H1 (cell line): ENCODE measurements at regions not wholly inside any gene's neighbourhood (a gene's known extent, or its start where the extent isn't known, plus 50 kb on each side); places are given as distances from the start of the nearest gene placed in this dataset.

Experiments
- CTCF ChIA-PET: fragments of 300-600 bp; sonication (Branson Sonifier 250); formaldehyde crosslinking; loops from one replicate; lab custom pipeline; 2021; ENCODE audit not compliant: partially characterized antibody; lab: Charles Lee
- POLR2A ChIA-PET: fragments of 300-600 bp; sonication (Branson Sonifier 250); formaldehyde crosslinking; loops from one replicate; lab custom pipeline; 2021; ENCODE audit warnings: inconsistent platforms; ENCODE audit not compliant: partially characterized antibody; lab: Charles Lee
- DNase-seq, 2 experiments: peaks; one replicate each; pipeline versions ENCODE4 v3.0.0 to v3.0.0-alpha.2; 2010 to 2022; ENCODE audit warnings: low spot score in 2 of 2, low read depth in 1 of 2, mixed read lengths in 1 of 2
- FAIRE-seq: peaks from 2 replicates; lab custom pipeline; 2011; peaks lifted over from hg19 to GRCh38; lab: Jason Lieb, UNC
- H2AFZ ChIP-seq: 2 replicates; pipeline ENCODE4 v1.8.1; 2012; ENCODE audit warnings: low read length, inconsistent platforms
- H2AK5ac ChIP-seq: 2 replicates; pipeline ENCODE4 v1.6.1; 2013; ENCODE audit warnings: low read depth, low read length
- H2BK120ac ChIP-seq: replicated peaks from 2 replicates; pipeline ENCODE3; 2013; ENCODE audit warnings: low read depth, low read length, inconsistent platforms
- H2BK12ac ChIP-seq: 2 replicates; pipeline ENCODE4 v1.6.1; 2013; ENCODE audit warnings: low read depth, low read length
- H2BK15ac ChIP-seq: 2 replicates; pipeline ENCODE4 v1.6.1; 2013; ENCODE audit warnings: low read length
- H2BK20ac ChIP-seq: 2 replicates; pipeline ENCODE4 v1.6.1; 2013; ENCODE audit warnings: low read length
- H2BK5ac ChIP-seq: 2 replicates; pipeline ENCODE4 v1.6.1; 2013; ENCODE audit warnings: low read depth, low read length
- H3K14ac ChIP-seq: 2 replicates; pipeline ENCODE4 v1.6.1; 2013; ENCODE audit warnings: inconsistent platforms; ENCODE audit not compliant: insufficient read length
- H3K18ac ChIP-seq: 2 replicates; pipeline ENCODE4 v1.6.1; 2013; ENCODE audit warnings: low read length; ENCODE audit errors: extremely low read depth
- H3K23ac ChIP-seq: 2 replicates; pipeline ENCODE4 v1.6.1; 2013; ENCODE audit warnings: inconsistent platforms; ENCODE audit not compliant: insufficient read length
- H3K23me2 ChIP-seq: 2 replicates; pipeline ENCODE4 v1.6.1; 2013; ENCODE audit warnings: low read depth, low read length
- H3K27ac ChIP-seq: 2 replicates; pipeline ENCODE4 v1.6.1; 2011; ENCODE audit warnings: low read depth, low read length, inconsistent platforms
- H3K27me3 ChIP-seq, 4 experiments: replicated peaks in 1 of 4; 1 replicate in 1 of 4; 2 replicates in 3 of 4; pipeline versions ENCODE4 v1.6.1 to v1.8.1; 2011 to 2013; ENCODE audit warnings: low read length in 3 of 4, mild to moderate bottlenecking in 3 of 4, inconsistent platforms in 2 of 4, mixed read lengths in 2 of 4, moderate library complexity in 1 of 4; ENCODE audit not compliant: control insufficient read depth in 3 of 4, insufficient read depth in 3 of 4; ENCODE audit errors: extremely low read depth in 1 of 4
- H3K36me3 ChIP-seq, 4 experiments: 2 replicates each; pipeline versions ENCODE4 v1.6.1 to v1.8.1; 2011 to 2013; ENCODE audit warnings: mild to moderate bottlenecking in 4 of 4, low read length in 3 of 4, moderate library complexity in 2 of 4, control low read depth in 1 of 4, inconsistent platforms in 1 of 4; ENCODE audit not compliant: insufficient read depth in 4 of 4, control insufficient read depth in 2 of 4
- H3K4ac ChIP-seq: replicated peaks from 2 replicates; pipeline ENCODE3; 2013; ENCODE audit warnings: low read length, low read depth, mixed read lengths, inconsistent platforms; ENCODE audit not compliant: insufficient read length
- H3K4me1 ChIP-seq, 4 experiments: replicated peaks in 1 of 4; 1 replicate in 1 of 4; 2 replicates in 3 of 4; pipeline versions ENCODE4 v1.6.1 to v1.8.1; 2011 to 2013; ENCODE audit warnings: low read length in 3 of 4, inconsistent platforms in 2 of 4, mixed read lengths in 1 of 4; ENCODE audit not compliant: insufficient read depth in 4 of 4, control insufficient read depth in 3 of 4
- H3K4me2 ChIP-seq, 2 experiments: 2 replicates each; pipeline versions ENCODE4 v1.6.1 to v1.8.1; 2011 to 2013; ENCODE audit warnings: low read depth in 2 of 2, low read length in 2 of 2, control low read depth in 1 of 2, inconsistent platforms in 1 of 2, mild to moderate bottlenecking in 1 of 2; ENCODE audit not compliant: insufficient read depth in 1 of 2
- H3K4me3 ChIP-seq, 4 experiments: fragments of 200-600, 300-600 bp in 1 of 4; sonication (generic), shearing (Covaris generic), sonication (Bioruptor Twin) in 1 of 4; 2 replicates each; pipeline versions ENCODE4 v1.5.1 to v1.8.1; 2011 to 2016; ENCODE audit warnings: low read length in 4 of 4, low read depth in 3 of 4, control low read depth in 2 of 4, inconsistent platforms in 2 of 4, mild to moderate bottlenecking in 2 of 4, mixed read lengths in 1 of 4, moderate library complexity in 1 of 4; ENCODE audit not compliant: insufficient read depth in 2 of 4; ENCODE audit errors: extremely low read depth in 1 of 4
- H3K56ac ChIP-seq: replicated peaks from 2 replicates; pipeline ENCODE3; 2013; ENCODE audit warnings: low read depth, mild to moderate bottlenecking, mixed read lengths, low read length, inconsistent platforms; ENCODE audit not compliant: insufficient read length
- H3K79me1 ChIP-seq: 2 replicates; pipeline ENCODE4 v1.6.1; 2013; ENCODE audit warnings: low read depth, low read length, control low read depth
- H3K79me2 ChIP-seq, 2 experiments: 2 replicates each; pipeline versions ENCODE4 v1.6.1 to v1.8.1; 2012 to 2013; ENCODE audit warnings: low read length in 2 of 2, mild to moderate bottlenecking in 2 of 2, inconsistent platforms in 1 of 2; ENCODE audit not compliant: insufficient read depth in 2 of 2, control insufficient read depth in 1 of 2
- H3K9ac ChIP-seq, 4 experiments: replicated peaks in 1 of 4; 1 replicate in 1 of 4; 2 replicates in 3 of 4; pipeline versions ENCODE4 v1.6.1 to v1.8.1; 2011 to 2013; ENCODE audit warnings: low read depth in 3 of 4, low read length in 3 of 4, control low read depth in 2 of 4, mild to moderate bottlenecking in 2 of 4, moderate library complexity in 2 of 4, inconsistent platforms in 1 of 4; ENCODE audit errors: extremely low read depth in 1 of 4
- H3K9me3 ChIP-seq, 2 experiments: 2 replicates each; pipeline versions ENCODE4 v1.6.1 to v1.8.1; 2012 to 2013; ENCODE audit warnings: mild to moderate bottlenecking in 2 of 2, moderate library complexity in 2 of 2, control low read depth in 1 of 2, inconsistent platforms in 1 of 2, low read depth in 1 of 2, low read length in 1 of 2, mixed read lengths in 1 of 2; ENCODE audit not compliant: insufficient read depth in 2 of 2
- H4K20me1 ChIP-seq, 2 experiments: replicated peaks in 1 of 2; 2 replicates each; pipeline versions ENCODE3 to v1.8.1; 2011 to 2013; ENCODE audit warnings: inconsistent platforms in 2 of 2, low read length in 2 of 2, mild to moderate bottlenecking in 1 of 2; ENCODE audit not compliant: insufficient read depth in 2 of 2, control insufficient read depth in 1 of 2
- H4K5ac ChIP-seq: 2 replicates; pipeline ENCODE4 v1.6.1; 2013; ENCODE audit warnings: low read length, low read depth, mixed read lengths, inconsistent platforms; ENCODE audit not compliant: insufficient read length
- H4K8ac ChIP-seq: 2 replicates; pipeline ENCODE4 v1.8.0; 2013; ENCODE audit warnings: mild to moderate bottlenecking, moderate library complexity, low read length, inconsistent platforms; ENCODE audit not compliant: insufficient read depth; ENCODE audit errors: extremely low read depth
- H4K91ac ChIP-seq: replicated peaks from 2 replicates; pipeline ENCODE3; 2013; ENCODE audit warnings: low read length, mixed read lengths, inconsistent platforms; ENCODE audit not compliant: insufficient read length
- ASH2L ChIP-seq: fragments of 200-600, 300-600 bp; sonication (generic); IDR thresholded peaks from one replicate; pipeline ENCODE4 v1.7.1; 2017; ENCODE audit warnings: low read length
- CBX8 ChIP-seq: fragments of 300-800, 300-1000 bp; sonication (generic); IDR thresholded peaks from 2 replicates; pipeline ENCODE4 v1.7.1; 2016; ENCODE audit warnings: low read depth, low read length, borderline replicate concordance
- EP300 ChIP-seq, 2 experiments: IDR thresholded peaks; 1 replicate in 1 of 2; 2 replicates in 1 of 2; pipeline ENCODE4 v1.6.1; 2011 to 2012; ENCODE audit warnings: low read depth in 2 of 2, low read length in 2 of 2, mild to moderate bottlenecking in 2 of 2, borderline replicate concordance in 1 of 2, inconsistent platforms in 1 of 2, moderate library complexity in 1 of 2
- GTF2F1 ChIP-seq: IDR thresholded peaks from 2 replicates; pipeline ENCODE4 v1.6.1; 2012; ENCODE audit warnings: low read depth, low read length, improper control_type of control experiment, borderline replicate concordance
- KDM5A ChIP-seq: fragments of 200-600 bp; IDR thresholded peaks from 2 replicates; pipeline ENCODE4 v1.7.1; 2012; ENCODE audit warnings: mild to moderate bottlenecking, low read length, inconsistent platforms, mixed read lengths
- NRF1 ChIP-seq: IDR thresholded peaks from 2 replicates; pipeline ENCODE4 v1.6.1; 2011; ENCODE audit warnings: mild to moderate bottlenecking, low read depth, low read length, improper control_type of control experiment
- SIN3A ChIP-seq, 2 experiments: IDR thresholded peaks in 1 of 2; conservative IDR thresholded peaks in 1 of 2; 2 replicates each; pipeline ENCODE4 v1.6.1; 2011 to 2012; ENCODE audit warnings: low read length in 2 of 2, improper control_type of control experiment in 1 of 2, low read depth in 1 of 2, mild to moderate bottlenecking in 1 of 2
- TAF7 ChIP-seq: optimal IDR thresholded peaks from 2 replicates; pipeline ENCODE3; 2011; ENCODE audit warnings: low read depth, mild to moderate bottlenecking, inconsistent platforms, low read length, moderate library complexity, borderline replicate concordance
- TBP ChIP-seq: IDR thresholded peaks from 2 replicates; pipeline ENCODE4 v1.6.1; 2011; ENCODE audit warnings: low read depth, low read length, improper control_type of control experiment
- WGBS, 2 experiments: shearing (Covaris generic) in 1 of 2; methylation state at CpG; one replicate each; pipeline versions ENCODE4 v1.1.6 to v1.1.7; 2013 to 2015; ENCODE audit warnings: low lambda C conversion rate in 2 of 2, mixed read lengths in 2 of 2, inconsistent platforms in 1 of 2, low coverage in 1 of 2, missing lambda C conversion rate in 1 of 2; ENCODE audit not compliant: insufficient replicate concordance in 2 of 2, insufficient coverage in 1 of 2, insufficient read length in 1 of 2; ENCODE audit errors: extremely low coverage in 1 of 2, missing lambda C conversion rate in 1 of 2; 5-methylcytosine and 5-hydroxymethylcytosine counted together
- TF ChIP-seq, protein P1 (sequence below): IDR thresholded peaks from 2 replicates; pipeline ENCODE4 v1.6.1; 2012; ENCODE audit warnings: low read length, inconsistent platforms

DNA sequence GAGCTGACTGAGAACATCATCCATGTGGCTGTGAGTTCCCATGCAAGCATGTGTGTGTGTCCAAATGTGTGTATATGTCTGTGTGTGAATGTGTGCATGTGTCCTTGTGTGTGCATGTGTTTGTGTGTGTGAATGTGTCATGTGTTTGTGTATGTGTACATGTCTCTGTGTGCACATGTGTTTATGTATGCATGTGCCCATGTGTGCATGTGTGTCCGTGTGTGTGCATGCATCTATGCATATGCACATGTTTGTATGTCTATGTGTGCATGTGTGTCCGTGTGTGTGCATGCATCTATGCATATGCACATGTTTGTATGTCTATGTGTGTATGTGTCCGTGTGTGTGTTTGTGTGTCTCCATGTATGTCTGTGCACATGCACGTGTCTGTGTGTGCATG is 99.7 kb downstream of the LBH start:
- Histone ChIP-seq H3K23me2 (peaks cover 6% of the 10 kb centered on the region), H3K9ac (no peak overlapping the region), H3K56ac (no peak overlapping the region), H2BK120ac (no peak overlapping the region), H3K4me3 (no peak overlapping the region), H3K27ac (no peak overlapping the region), H2BK15ac (no peak overlapping the region), H3K4ac (no peak overlapping the region), H3K27me3 (no peaks in the 10 kb centered on the region), H4K91ac (no peak overlapping the region), H3K18ac (no peak overlapping the region), H3K36me3 (no peaks in the 10 kb centered on the region), H4K5ac (no peak overlapping the region), H2AFZ (no peak overlapping the region), H2AK5ac (peak overlapping the region; percentile 77; the same call in 1 of the 2 replicates), H3K79me1 (no peaks in the 10 kb centered on the region), H3K23ac (no peak overlapping the region), H2BK5ac (no peak overlapping the region; the same call in 1 of the 2 replicates), H4K20me1 (peaks cover 0 to 3% of the 10 kb centered on the region in 2 experiments)
- 90% methylated on average over 4 of the region's 4 CpGs; no CpG with 5 or more reads in 1 of the 2 experiments for WGBS, 2 experiments
- DNase-seq (no peak), FAIRE-seq (no peak)
- POLR2A ChIA-PET: no interaction called here
- no peak for TF ChIP-seq TBP
- no peak for TF ChIP-seq NRF1
- TF ChIP-seq KDM5A: no peak
- no peak for TF ChIP-seq ASH2L
- TF ChIP-seq GTF2F1: no peak
- TF ChIP-seq SIN3A (conservative IDR thresholded peaks at IDR 0.05 in 1 of 2, IDR thresholded peaks at IDR 0.05 in 1 of 2; ENCODE audit: low read depth in 1 of 2, low read length in 2 of 2): no peak
- TF ChIP-seq, protein P1, sequence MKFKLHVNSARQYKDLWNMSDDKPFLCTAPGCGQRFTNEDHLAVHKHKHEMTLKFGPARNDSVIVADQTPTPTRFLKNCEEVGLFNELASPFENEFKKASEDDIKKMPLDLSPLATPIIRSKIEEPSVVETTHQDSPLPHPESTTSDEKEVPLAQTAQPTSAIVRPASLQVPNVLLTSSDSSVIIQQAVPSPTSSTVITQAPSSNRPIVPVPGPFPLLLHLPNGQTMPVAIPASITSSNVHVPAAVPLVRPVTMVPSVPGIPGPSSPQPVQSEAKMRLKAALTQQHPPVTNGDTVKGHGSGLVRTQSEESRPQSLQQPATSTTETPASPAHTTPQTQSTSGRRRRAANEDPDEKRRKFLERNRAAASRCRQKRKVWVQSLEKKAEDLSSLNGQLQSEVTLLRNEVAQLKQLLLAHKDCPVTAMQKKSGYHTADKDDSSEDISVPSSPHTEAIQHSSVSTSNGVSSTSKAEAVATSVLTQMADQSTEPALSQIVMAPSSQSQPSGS: no peak
- TF ChIP-seq CBX8: no peak
- TF ChIP-seq EP300 (IDR thresholded peaks at IDR 0.05; ENCODE audit: borderline replicate concordance in 1 of 2, low read depth in 2 of 2, low read length in 2 of 2): no peak
- TF ChIP-seq TAF7: no peak
- TF ChIP-seq, all 59 proteins: peak for 0
- Histone ChIP-seq H3K4me2 (no peak overlapping the region), H4K8ac (no peak overlapping the region), H3K79me2 (no peaks in the 10 kb centered on the region; a peak in 1 of 4 replicates), H3K4me1 (peaks cover 0 to 3% (median 0%) of the 10 kb centered on the region in 4 experiments; a peak in 2 of 7 replicates), H2BK20ac (no peak overlapping the region), H3K14ac (no peak overlapping the region), H3K9me3 (no peaks in the 10 kb centered on the region; a peak in 1 of 4 replicates), H2BK12ac (no peak overlapping the region)
- CTCF ChIA-PET: no interaction called here
